Activated B cell treated with CpG ODN at 0.5 μM for 24 hours (primary cell): ENCODE measurements at regions not wholly inside any gene's neighbourhood (a gene's known extent, or its start where the extent isn't known, plus 50 kb on each side); places are given as distances from the start of the nearest gene placed in this dataset.

Experiments used
- ATAC-seq: fragments of 200-7000 bp; cut with Tn5 transposase; one replicate; pipeline ENCODE4 v1.10.0; 2021; ENCODE audit warnings: low read depth, mild to moderate bottlenecking, moderate library complexity
- CTCF ChIA-PET: fragments of 350-600 bp; sonication (Branson Sonifier 250); formaldehyde crosslinking; loops from one replicate; lab custom pipeline; 2021; ENCODE audit warnings: antibody characterized with exemption; lab: Charles Lee
- POLR2A ChIA-PET: fragments of 350-600 bp; sonication (Branson Sonifier 250); formaldehyde crosslinking; loops from one replicate; lab custom pipeline; 2021; ENCODE audit warnings: antibody characterized with exemption; lab: Charles Lee
- DNase-seq: peaks from one replicate; pipeline ENCODE4 v3.0.0; 2022
- H3K27ac Mint-ChIP-seq: one replicate; pipeline ENCODE4 v1.8.0; 2020; ENCODE audit warnings: mixed read lengths
- H3K27me3 Mint-ChIP-seq: one replicate; pipeline ENCODE4 v1.8.0; 2021; ENCODE audit warnings: mixed read lengths
- H3K36me3 Mint-ChIP-seq: one replicate; pipeline ENCODE4 v1.8.0; 2021; ENCODE audit warnings: low read depth, mixed read lengths
- H3K4me1 Mint-ChIP-seq: one replicate; pipeline ENCODE4 v1.8.0; 2021; ENCODE audit warnings: mixed read lengths
- H3K4me3 Mint-ChIP-seq: one replicate; pipeline ENCODE4 v1.8.0; 2020; ENCODE audit warnings: mild to moderate bottlenecking, mixed read lengths
- H3K9me3 Mint-ChIP-seq: one replicate; pipeline ENCODE4 v1.8.0; 2020; ENCODE audit warnings: mixed read lengths
- CTCF ChIP-seq: fragments of 200-600 bp; IDR thresholded peaks from one replicate; pipeline ENCODE4 v1.8.0; 2022; ENCODE audit warnings: antibody characterized with exemption, mild to moderate bottlenecking
- intact Hi-C: fragments of 100-400 bp; cut with micrococcal nuclease; formaldehyde crosslinking; loops from one replicate; pipeline ENCODE4 v1.15.1; 2024

- no peaks in the 10 kb centered on the region for H3K27me3 Mint-ChIP-seq
- ChIA-PET POLR2A (interaction anchor here (0.7 to 1.9 kb wide), 8 partner anchors 21 to 1300 kb away, joined by 3 to 12 read pairs (median 4); no protein-coding TSS in a partner anchor), CTCF (interaction anchor here (0.6 to 5.3 kb wide), 23 partner anchors 10 to 1306 kb away, joined by 3 to 92 read pairs (median 6); no protein-coding TSS in a partner anchor)
- no peaks in the 10 kb centered on the region for H3K36me3 Mint-ChIP-seq
- peaks cover 25% of the 10 kb centered on the region for H3K4me1 Mint-ChIP-seq
- H3K9me3 Mint-ChIP-seq = no peaks in the 10 kb centered on the region
- intact Hi-C loops = no loop called here
- no peak for DNase-seq
- ATAC-seq = no peak
- no peak overlapping the region for H3K4me3 Mint-ChIP-seq
- H3K27ac Mint-ChIP-seq = peak overlapping the region; percentile 55
- TF ChIP-seq CTCF = no peak
These were observed 63.2 kb upstream of the USP24 start for GRCh38 chr1:55278378-55278777.

- POLR2A ChIA-PET = interaction anchor here (0.7 to 1.9 kb wide), 14 partner anchors 11 to 1301 kb away, joined by 3 to 12 read pairs (median 4); partner anchors contain the start of gene USP24
- Mint-ChIP-seq H3K9me3 (no peaks in the 10 kb centered on the region), H3K36me3 (no peaks in the 10 kb centered on the region), H3K27ac (peak overlapping the region; percentile 79), H3K4me3 (peak overlapping the region; percentile 72), H3K4me1 (peaks cover 25% of the 10 kb centered on the region), H3K27me3 (no peaks in the 10 kb centered on the region)
- ATAC-seq (peak; percentile 90), DNase-seq (peak; percentile 71)
- CTCF ChIA-PET = interaction anchor here (0.6 to 5.3 kb wide), 39 partner anchors 11 to 1307 kb away, joined by 3 to 92 read pairs (median 4); partner anchors contain the start of gene USP24
- no peak for TF ChIP-seq CTCF
- intact Hi-C loops = loop anchor here (1.0 kb wide), 4 partner anchors 11 to 137 kb away; partner anchors contain the start of gene USP24
These were observed 62.4 kb upstream of the USP24 start for GRCh38 chr1:55277377-55278130.

GRCh38 chr1:55276671-55277376 lies 61.7 kb upstream of the USP24 start:
- peak overlapping the region; percentile 79 for H3K27ac Mint-ChIP-seq
- ChIA-PET CTCF (interaction anchor here (0.6 to 5.3 kb wide), 33 partner anchors 10 to 1308 kb away, joined by 3 to 92 read pairs (median 4); partner anchors contain the start of gene USP24), POLR2A (interaction anchor here (0.7 to 1.9 kb wide), 9 partner anchors 11 to 1301 kb away, joined by 3 to 12 read pairs (median 5); partner anchors contain the start of gene USP24)
- ATAC-seq (no peak), DNase-seq (no peak)
- no peaks in the 10 kb centered on the region for H3K36me3 Mint-ChIP-seq
- no peaks in the 10 kb centered on the region for H3K27me3 Mint-ChIP-seq
- peak overlapping the region; percentile 72 for H3K4me3 Mint-ChIP-seq
- intact Hi-C loops = loop anchor here (1.0 kb wide), 4 partner anchors 11 to 137 kb away; partner anchors contain the start of gene USP24
- peaks cover 25% of the 10 kb centered on the region for H3K4me1 Mint-ChIP-seq
- H3K9me3 Mint-ChIP-seq = no peaks in the 10 kb centered on the region
- TF ChIP-seq CTCF = no peak

GRCh38 chr1:55275941-55276341 lies 60.8 kb upstream of the USP24 start:
- intact Hi-C loops = no loop called here
- ChIA-PET POLR2A (no interaction called here), CTCF (no interaction called here)
- Mint-ChIP-seq H3K4me1 (peaks cover 25% of the 10 kb centered on the region), H3K36me3 (no peaks in the 10 kb centered on the region), H3K27ac (no peak overlapping the region), H3K4me3 (no peak overlapping the region), H3K27me3 (no peaks in the 10 kb centered on the region), H3K9me3 (no peaks in the 10 kb centered on the region)
- no peak for TF ChIP-seq CTCF
- DNase-seq (no peak), ATAC-seq (no peak)
